ENCODE measurements at regions not wholly inside any gene's neighbourhood (a gene's known extent, or its start where the extent isn't known, plus 50 kb on each side); places are given as distances from the start of the nearest gene placed in this dataset.
"Not testable (repeated sequence)": the region's sequence is repeated elsewhere in the genome, so short reads cannot be mapped to it uniquely, and the experiment has no call there.

- H3K9me3 ChIP-seq (ENCODE audit: control insufficient read depth, low read length), result no peaks in the 10 kb centered on the region
- no peaks in the 10 kb centered on the region for H3K27me3 ChIP-seq (replicated peaks; ENCODE audit: control insufficient read depth, insufficient read depth, low read length)
- DNase-seq (ENCODE audit: low read depth), result no peak
- no peak overlapping the region for H3K9ac ChIP-seq (ENCODE audit: low read length)
- H3K4me1 ChIP-seq (ENCODE audit: control insufficient read depth, insufficient read depth, low read length), result no peaks in the 10 kb centered on the region
- H3K36me3 ChIP-seq (ENCODE audit: control insufficient read depth, insufficient read depth, low read length, severe bottlenecking), result no peaks in the 10 kb centered on the region
- H3K4me3 ChIP-seq (ENCODE audit: low read length), result peak overlapping the region; percentile 44
Observed at GRCh38 chr18:62651276-62652056, 63.9 kb upstream of the PHLPP1 start.

- not testable (repeated sequence) for H3K4me1 ChIP-seq (ENCODE audit: control insufficient read depth, insufficient read depth, low read length); H3K9me3 ChIP-seq (ENCODE audit: control insufficient read depth, low read length); H3K27me3 ChIP-seq (replicated peaks; ENCODE audit: control insufficient read depth, insufficient read depth, low read length); DNase-seq (ENCODE audit: low read depth); H3K36me3 ChIP-seq (ENCODE audit: control insufficient read depth, insufficient read depth, low read length, severe bottlenecking); H3K9ac ChIP-seq (ENCODE audit: low read length)
- peak overlapping the region; percentile 44 for H3K4me3 ChIP-seq (ENCODE audit: low read length)
Observed at GRCh38 chr18:62652057-62652629, 63.2 kb upstream of the PHLPP1 start.

- Histone ChIP-seq H3K9ac (ENCODE audit: low read length) (no peak overlapping the region), H3K4me3 (ENCODE audit: low read length) (no peak overlapping the region), H3K4me1 (ENCODE audit: control insufficient read depth, insufficient read depth, low read length) (no peaks in the 10 kb centered on the region), H3K27me3 (replicated peaks; ENCODE audit: control insufficient read depth, insufficient read depth, low read length) (no peaks in the 10 kb centered on the region), H3K9me3 (ENCODE audit: control insufficient read depth, low read length) (no peaks in the 10 kb centered on the region), H3K36me3 (ENCODE audit: control insufficient read depth, insufficient read depth, low read length, severe bottlenecking) (no peaks in the 10 kb centered on the region)
- no peak for DNase-seq (ENCODE audit: low read depth)
Observed at GRCh38 chr18:62655520-62656219, 59.7 kb upstream of the PHLPP1 start.

GRCh38 chr18:62658028-62658427 is 57.3 kb upstream of the PHLPP1 start:
- Histone ChIP-seq H3K9me3 (ENCODE audit: control insufficient read depth, low read length) (no peaks in the 10 kb centered on the region), H3K4me1 (ENCODE audit: control insufficient read depth, insufficient read depth, low read length) (no peaks in the 10 kb centered on the region), H3K9ac (ENCODE audit: low read length) (no peak overlapping the region), H3K36me3 (ENCODE audit: control insufficient read depth, insufficient read depth, low read length, severe bottlenecking) (no peaks in the 10 kb centered on the region), H3K27me3 (replicated peaks; ENCODE audit: control insufficient read depth, insufficient read depth, low read length) (no peaks in the 10 kb centered on the region), H3K4me3 (ENCODE audit: low read length) (no peak overlapping the region)
- no peak for DNase-seq (ENCODE audit: low read depth)

GRCh38 chr18:62659698-62660097 is 55.6 kb upstream of the PHLPP1 start:
- Histone ChIP-seq H3K4me1 (ENCODE audit: control insufficient read depth, insufficient read depth, low read length) (peaks cover 11% of the 10 kb centered on the region), H3K27me3 (replicated peaks; ENCODE audit: control insufficient read depth, insufficient read depth, low read length) (no peaks in the 10 kb centered on the region), H3K9ac (ENCODE audit: low read length) (no peak overlapping the region), H3K4me3 (ENCODE audit: low read length) (no peak overlapping the region), H3K36me3 (ENCODE audit: control insufficient read depth, insufficient read depth, low read length, severe bottlenecking) (no peaks in the 10 kb centered on the region), H3K9me3 (ENCODE audit: control insufficient read depth, low read length) (no peaks in the 10 kb centered on the region)
- no peak for DNase-seq (ENCODE audit: low read depth)

- no peaks in the 10 kb centered on the region for H3K36me3 ChIP-seq (ENCODE audit: control insufficient read depth, insufficient read depth, low read length, severe bottlenecking)
- H3K4me1 ChIP-seq (ENCODE audit: control insufficient read depth, insufficient read depth, low read length), result peaks cover 11% of the 10 kb centered on the region
- H3K27me3 ChIP-seq (replicated peaks; ENCODE audit: control insufficient read depth, insufficient read depth, low read length), result no peaks in the 10 kb centered on the region
- DNase-seq (ENCODE audit: low read depth), result no peak
- H3K4me3 ChIP-seq (ENCODE audit: low read length), result no peak overlapping the region
- H3K9me3 ChIP-seq (ENCODE audit: control insufficient read depth, low read length), result no peaks in the 10 kb centered on the region
- H3K9ac ChIP-seq (ENCODE audit: low read length), result no peak overlapping the region
Observed at GRCh38 chr18:62660691-62661090, 54.6 kb upstream of the PHLPP1 start.

- peaks cover 11% of the 10 kb centered on the region for H3K4me1 ChIP-seq (ENCODE audit: control insufficient read depth, insufficient read depth, low read length)
- peak overlapping the region; percentile 25 for H3K9ac ChIP-seq (ENCODE audit: low read length)
- H3K9me3 ChIP-seq (ENCODE audit: control insufficient read depth, low read length), result no peaks in the 10 kb centered on the region
- H3K27me3 ChIP-seq (replicated peaks; ENCODE audit: control insufficient read depth, insufficient read depth, low read length), result no peaks in the 10 kb centered on the region
- H3K4me3 ChIP-seq (ENCODE audit: low read length), result no peak overlapping the region
- DNase-seq (ENCODE audit: low read depth), result peak; percentile 61
- H3K36me3 ChIP-seq (ENCODE audit: control insufficient read depth, insufficient read depth, low read length, severe bottlenecking), result no peaks in the 10 kb centered on the region
Observed at GRCh38 chr18:62663731-62664336, 51.5 kb upstream of the PHLPP1 start.

GRCh38 chr18:62664414-62664813 is 50.9 kb upstream of the PHLPP1 start:
- no peak overlapping the region for H3K4me3 ChIP-seq (ENCODE audit: low read length)
- H3K36me3 ChIP-seq (ENCODE audit: control insufficient read depth, insufficient read depth, low read length, severe bottlenecking), result no peaks in the 10 kb centered on the region
- H3K9ac ChIP-seq (ENCODE audit: low read length), result no peak overlapping the region
- peaks cover under 1% of the 10 kb centered on the region for H3K9me3 ChIP-seq (ENCODE audit: control insufficient read depth, low read length)
- H3K27me3 ChIP-seq (replicated peaks; ENCODE audit: control insufficient read depth, insufficient read depth, low read length), result no peaks in the 10 kb centered on the region
- DNase-seq (ENCODE audit: low read depth), result no peak
- peaks cover 11% of the 10 kb centered on the region for H3K4me1 ChIP-seq (ENCODE audit: control insufficient read depth, insufficient read depth, low read length)

- no peaks in the 10 kb centered on the region for H3K27me3 ChIP-seq (replicated peaks; ENCODE audit: control insufficient read depth, insufficient read depth, low read length)
Observed at GRCh38 chr18:62665188-62665587, 50.2 kb upstream of the PHLPP1 start.

More at GRCh38 chr18:62665188-62665587, 50.2 kb upstream of the PHLPP1 start:
- H3K4me3 ChIP-seq (ENCODE audit: low read length), result no peak overlapping the region
- H3K4me1 ChIP-seq (ENCODE audit: control insufficient read depth, insufficient read depth, low read length), result peaks cover 11% of the 10 kb centered on the region
- H3K36me3 ChIP-seq (ENCODE audit: control insufficient read depth, insufficient read depth, low read length, severe bottlenecking), result no peaks in the 10 kb centered on the region
- no peak for DNase-seq (ENCODE audit: low read depth)
- peaks cover 9% of the 10 kb centered on the region for H3K9me3 ChIP-seq (ENCODE audit: control insufficient read depth, low read length)
- H3K9ac ChIP-seq (ENCODE audit: low read length), result no peak overlapping the region
